Endodermal cell (in vitro differentiated cells): ENCODE measurements at regions not wholly inside any gene's neighbourhood (a gene's known extent, or its start where the extent isn't known, plus 50 kb on each side); places are given as distances from the start of the nearest gene placed in this dataset.

Experiments
- DNase-seq: peaks from one replicate; pipeline ENCODE4 v3.0.0-alpha.2; 2017
- H3K27ac ChIP-seq: 2 replicates; pipeline ENCODE4 v1.5.1; 2013; ENCODE audit warnings: mild to moderate bottlenecking, low read depth, low read length, moderate library complexity
- H3K27me3 ChIP-seq: 2 replicates; pipeline ENCODE4 v1.6.1; 2013; ENCODE audit warnings: mild to moderate bottlenecking, low read length, moderate library complexity; ENCODE audit not compliant: insufficient read depth, control insufficient read depth, poor library complexity, severe bottlenecking
- H3K36me3 ChIP-seq: 2 replicates; pipeline ENCODE4 v1.7.0; 2013; ENCODE audit warnings: mild to moderate bottlenecking, low read length, moderate library complexity; ENCODE audit not compliant: control insufficient read depth, insufficient read depth
- H3K4me1 ChIP-seq: one replicate; pipeline ENCODE4 v1.7.0; 2013; ENCODE audit warnings: low read length; ENCODE audit not compliant: control insufficient read depth, insufficient read depth
- H3K4me3 ChIP-seq: 2 replicates; pipeline ENCODE4 v1.5.1; 2013; ENCODE audit warnings: mild to moderate bottlenecking, low read length, moderate library complexity
- H3K9ac ChIP-seq: 2 replicates; pipeline ENCODE4 v1.6.1; 2013; ENCODE audit warnings: mild to moderate bottlenecking, low read length, moderate library complexity; ENCODE audit not compliant: poor library complexity, severe bottlenecking; ENCODE audit errors: extremely low read depth
- H3K9me3 ChIP-seq: 2 replicates; pipeline ENCODE4 v1.6.1; 2013; ENCODE audit warnings: mild to moderate bottlenecking, low read length, moderate library complexity; ENCODE audit not compliant: control insufficient read depth
- H3K27ac Mint-ChIP-seq: 2 replicates; pipeline ENCODE4 v1.8.0; 2020; ENCODE audit warnings: mixed read lengths
- H3K27me3 Mint-ChIP-seq: 2 replicates; pipeline ENCODE4 v1.8.0; 2021; ENCODE audit warnings: mild to moderate bottlenecking, mixed read lengths; ENCODE audit not compliant: insufficient read depth
- H3K36me3 Mint-ChIP-seq: 2 replicates; pipeline ENCODE4 v1.8.0; 2020; ENCODE audit warnings: low read depth, mixed read lengths
- H3K4me1 Mint-ChIP-seq: 2 replicates; pipeline ENCODE4 v1.8.0; 2020; ENCODE audit warnings: mixed read lengths
- H3K4me3 Mint-ChIP-seq: 2 replicates; pipeline ENCODE4 v1.8.0; 2020; ENCODE audit warnings: mild to moderate bottlenecking, moderate library complexity, mixed read lengths
- H3K9me3 Mint-ChIP-seq: 2 replicates; pipeline ENCODE4 v1.8.0; 2020; ENCODE audit warnings: mild to moderate bottlenecking, mixed read lengths
- WGBS, 2 experiments: methylation state at CpG; one replicate each; pipeline versions ENCODE4 v1.1.5 to v1.1.7; 2013; ENCODE audit warnings: missing lambda C conversion rate in 2 of 2, mixed read lengths in 1 of 2; ENCODE audit not compliant: insufficient coverage in 1 of 2, insufficient read length in 1 of 2; 5-methylcytosine and 5-hydroxymethylcytosine counted together
- TF ChIP-seq, protein P1 (sequence below): fragments of 200-600 bp; sonication (generic); conservative IDR thresholded peaks from 2 replicates; pipeline ENCODE4 v1.5.0; 2021; ENCODE audit warnings: antibody characterized with exemption, mild to moderate bottlenecking

DNA sequence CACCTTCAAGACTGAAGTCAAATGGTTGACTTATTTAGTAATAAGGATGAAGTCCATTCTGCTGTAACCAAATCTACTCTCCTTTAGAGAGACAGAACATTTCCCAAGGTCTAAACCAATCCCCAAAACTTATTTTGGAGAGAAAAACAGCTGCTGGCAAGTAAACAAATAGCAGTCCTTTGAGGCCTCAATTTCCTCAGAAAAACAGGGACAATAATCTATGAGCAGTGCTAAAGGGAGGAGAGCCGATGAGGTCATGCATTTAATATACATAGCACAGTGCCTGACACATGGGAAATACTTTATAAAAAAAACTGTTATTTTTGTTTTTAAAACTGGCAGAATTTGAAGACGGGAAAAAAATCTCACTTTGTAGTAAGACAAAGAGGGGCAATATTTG lies 526.0 kb downstream of the EPM2A start:
- peaks cover 5% of the 10 kb centered on the region for H3K4me1 ChIP-seq
- no peak overlapping the region for H3K27ac ChIP-seq
- peaks cover 17% of the 10 kb centered on the region for H3K4me1 Mint-ChIP-seq
- no peaks in the 10 kb centered on the region for H3K9me3 Mint-ChIP-seq
- H3K36me3 ChIP-seq = no peaks in the 10 kb centered on the region
- no peak overlapping the region for H3K4me3 ChIP-seq
- no peak overlapping the region for H3K9ac ChIP-seq
- no peaks in the 10 kb centered on the region for H3K36me3 Mint-ChIP-seq
- TF ChIP-seq, protein P1, sequence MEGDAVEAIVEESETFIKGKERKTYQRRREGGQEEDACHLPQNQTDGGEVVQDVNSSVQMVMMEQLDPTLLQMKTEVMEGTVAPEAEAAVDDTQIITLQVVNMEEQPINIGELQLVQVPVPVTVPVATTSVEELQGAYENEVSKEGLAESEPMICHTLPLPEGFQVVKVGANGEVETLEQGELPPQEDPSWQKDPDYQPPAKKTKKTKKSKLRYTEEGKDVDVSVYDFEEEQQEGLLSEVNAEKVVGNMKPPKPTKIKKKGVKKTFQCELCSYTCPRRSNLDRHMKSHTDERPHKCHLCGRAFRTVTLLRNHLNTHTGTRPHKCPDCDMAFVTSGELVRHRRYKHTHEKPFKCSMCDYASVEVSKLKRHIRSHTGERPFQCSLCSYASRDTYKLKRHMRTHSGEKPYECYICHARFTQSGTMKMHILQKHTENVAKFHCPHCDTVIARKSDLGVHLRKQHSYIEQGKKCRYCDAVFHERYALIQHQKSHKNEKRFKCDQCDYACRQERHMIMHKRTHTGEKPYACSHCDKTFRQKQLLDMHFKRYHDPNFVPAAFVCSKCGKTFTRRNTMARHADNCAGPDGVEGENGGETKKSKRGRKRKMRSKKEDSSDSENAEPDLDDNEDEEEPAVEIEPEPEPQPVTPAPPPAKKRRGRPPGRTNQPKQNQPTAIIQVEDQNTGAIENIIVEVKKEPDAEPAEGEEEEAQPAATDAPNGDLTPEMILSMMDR = no peak
- H3K4me3 Mint-ChIP-seq = no peak overlapping the region
- H3K27ac Mint-ChIP-seq = no peak overlapping the region
- H3K27me3 ChIP-seq = no peaks in the 10 kb centered on the region
- no peaks in the 10 kb centered on the region for H3K9me3 ChIP-seq
- no peaks in the 10 kb centered on the region for H3K27me3 Mint-ChIP-seq
- 89 to 96% methylated on average over 1 to 2 of the region's 2 CpGs for WGBS, 2 experiments
- DNase-seq = no peak

DNA sequence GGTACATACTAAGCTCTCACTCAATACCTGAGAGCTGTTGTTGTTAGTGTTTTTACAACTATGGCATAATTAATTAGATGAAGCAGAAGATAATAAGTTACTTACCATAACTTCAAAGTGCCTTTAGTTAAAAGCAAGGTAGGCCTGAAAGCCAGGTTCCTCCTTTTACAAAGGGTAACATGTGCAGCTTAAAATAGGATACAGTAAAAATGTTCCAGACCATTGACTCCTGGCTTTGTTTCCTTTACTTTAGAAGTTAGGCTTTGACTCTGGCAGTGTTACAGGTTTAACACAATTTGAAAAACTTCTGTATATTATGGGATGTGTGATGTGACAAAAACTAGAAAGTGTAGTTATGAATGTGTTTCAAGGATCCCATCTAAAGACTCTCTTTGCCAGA lies 522.5 kb downstream of the EPM2A start:
- H3K9me3 ChIP-seq = no peaks in the 10 kb centered on the region
- Mint-ChIP-seq H3K4me1 (peaks cover 18% of the 10 kb centered on the region), H3K36me3 (no peaks in the 10 kb centered on the region), H3K27ac (no peak overlapping the region), H3K4me3 (no peak overlapping the region), H3K27me3 (no peaks in the 10 kb centered on the region), H3K9me3 (no peaks in the 10 kb centered on the region)
- H3K4me1 ChIP-seq = peaks cover 5% of the 10 kb centered on the region
- H3K36me3 ChIP-seq = no peaks in the 10 kb centered on the region
- H3K4me3 ChIP-seq = no peak overlapping the region
- TF ChIP-seq, protein P1 = no peak
- H3K27me3 ChIP-seq = no peaks in the 10 kb centered on the region
- no peak overlapping the region for H3K27ac ChIP-seq
- no peak for DNase-seq
- no peak overlapping the region for H3K9ac ChIP-seq

DNA sequence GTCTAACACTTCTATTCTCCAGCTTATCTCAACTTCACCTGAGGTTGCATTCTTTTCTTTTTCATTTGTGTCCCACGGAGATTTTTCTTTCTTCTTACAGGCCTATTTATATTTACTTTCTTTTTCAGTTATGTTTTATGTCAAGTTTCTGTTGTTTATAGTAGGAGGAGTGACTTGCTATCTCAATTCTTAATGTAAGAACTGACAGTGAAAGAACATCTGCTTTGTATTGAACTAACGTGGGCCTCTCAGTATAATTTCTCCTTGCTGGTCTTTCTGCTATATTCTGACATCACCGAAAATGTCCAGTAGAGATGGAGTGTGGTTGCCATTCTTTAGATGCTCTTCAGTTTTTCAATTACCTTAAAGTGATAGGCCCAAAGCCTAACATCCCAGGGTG lies 521.7 kb downstream of the EPM2A start:
- no peaks in the 10 kb centered on the region for H3K9me3 Mint-ChIP-seq
- TF ChIP-seq, protein P1 = no peak
- no peaks in the 10 kb centered on the region for H3K27me3 Mint-ChIP-seq
- Histone ChIP-seq H3K9me3 (no peaks in the 10 kb centered on the region), H3K9ac (no peak overlapping the region), H3K4me3 (no peak overlapping the region), H3K27me3 (no peaks in the 10 kb centered on the region), H3K4me1 (peaks cover 5% of the 10 kb centered on the region), H3K36me3 (no peaks in the 10 kb centered on the region), H3K27ac (no peak overlapping the region)
- no peak overlapping the region for H3K4me3 Mint-ChIP-seq
- H3K4me1 Mint-ChIP-seq = peaks cover 18% of the 10 kb centered on the region
- H3K27ac Mint-ChIP-seq = no peak overlapping the region
- DNase-seq = no peak
- 77 to 94% methylated on average over 2 to 3 of the region's 3 CpGs for WGBS, 2 experiments
- H3K36me3 Mint-ChIP-seq = no peaks in the 10 kb centered on the region
